GM19467 (cell line): ENCODE measurements at regions not wholly inside any gene's neighbourhood (a gene's known extent, or its start where the extent isn't known, plus 50 kb on each side); places are given as distances from the start of the nearest gene placed in this dataset.
"Not testable (repeated sequence)": the region's sequence is repeated elsewhere in the genome, so short reads cannot be mapped to it uniquely, and the experiment has no call there.

Experiments used
- ATAC-seq: cut with Tn5 transposase; IDR thresholded peaks from one replicate; pipeline ENCODE4 v1.9.1; 2021; ENCODE audit warnings: mild to moderate bottlenecking, moderate library complexity; ENCODE audit not compliant: unreplicated experiment

- no peak for ATAC-seq
These were observed 242.3 kb upstream of the ROBO1 start for GRCh38 chr3:80010021-80010571.

GRCh38 chr3:80007522-80007921, 239.7 kb upstream of the ROBO1 start:
- ATAC-seq, result no peak

GRCh38 chr3:80006315-80006714, 238.5 kb upstream of the ROBO1 start:
- ATAC-seq, result no peak

- no peak for ATAC-seq
These were observed 232.2 kb upstream of the ROBO1 start for GRCh38 chr3:80000022-80000421.

GRCh38 chr3:79994397-79994796, 226.6 kb upstream of the ROBO1 start:
- ATAC-seq, result no peak

- no peak for ATAC-seq
These were observed 218.5 kb upstream of the ROBO1 start for GRCh38 chr3:79986338-79986737.

GRCh38 chr3:79985816-79986215, 218.0 kb upstream of the ROBO1 start:
- no peak for ATAC-seq

GRCh38 chr3:79983118-79983517, 215.3 kb upstream of the ROBO1 start:
- ATAC-seq, result no peak

GRCh38 chr3:79979990-79980389, 212.2 kb upstream of the ROBO1 start:
- ATAC-seq, result no peak

- ATAC-seq, result no peak
These were observed 208.7 kb upstream of the ROBO1 start for GRCh38 chr3:79976466-79976865.

GRCh38 chr3:79973917-79974595, 206.3 kb upstream of the ROBO1 start:
- no peak for ATAC-seq

GRCh38 chr3:79973482-79973881, 205.7 kb upstream of the ROBO1 start:
- no peak for ATAC-seq

- ATAC-seq, result no peak
These were observed 200.6 kb upstream of the ROBO1 start for GRCh38 chr3:79968418-79968817.

- no peak for ATAC-seq
These were observed 192.8 kb upstream of the ROBO1 start for GRCh38 chr3:79960594-79960993.

GRCh38 chr3:79957066-79957465, 189.3 kb upstream of the ROBO1 start:
- ATAC-seq, result no peak

GRCh38 chr3:79954756-79955155, 187.0 kb upstream of the ROBO1 start:
- no peak for ATAC-seq

GRCh38 chr3:79953591-79954101, 185.8 kb upstream of the ROBO1 start:
- ATAC-seq, result no peak

GRCh38 chr3:79951426-79951825, 183.6 kb upstream of the ROBO1 start:
- not testable (repeated sequence) for ATAC-seq

- no peak for ATAC-seq
These were observed 180.2 kb upstream of the ROBO1 start for GRCh38 chr3:79947957-79948356.

GRCh38 chr3:79947469-79947868, 179.7 kb upstream of the ROBO1 start:
- no peak for ATAC-seq

GRCh38 chr3:79937567-79937966, 169.8 kb upstream of the ROBO1 start:
- ATAC-seq, result no peak

- ATAC-seq, result no peak
These were observed 162.4 kb upstream of the ROBO1 start for GRCh38 chr3:79930196-79930595.
